GM21381 (cell line): ENCODE measurements at regions not wholly inside any gene's neighbourhood (a gene's known extent, or its start where the extent isn't known, plus 50 kb on each side); places are given as distances from the start of the nearest gene placed in this dataset.

Source experiments
- ATAC-seq: cut with Tn5 transposase; IDR thresholded peaks from one replicate; pipeline ENCODE4 v1.9.1; 2021; ENCODE audit warnings: mild to moderate bottlenecking, moderate library complexity; ENCODE audit not compliant: unreplicated experiment

DNA sequence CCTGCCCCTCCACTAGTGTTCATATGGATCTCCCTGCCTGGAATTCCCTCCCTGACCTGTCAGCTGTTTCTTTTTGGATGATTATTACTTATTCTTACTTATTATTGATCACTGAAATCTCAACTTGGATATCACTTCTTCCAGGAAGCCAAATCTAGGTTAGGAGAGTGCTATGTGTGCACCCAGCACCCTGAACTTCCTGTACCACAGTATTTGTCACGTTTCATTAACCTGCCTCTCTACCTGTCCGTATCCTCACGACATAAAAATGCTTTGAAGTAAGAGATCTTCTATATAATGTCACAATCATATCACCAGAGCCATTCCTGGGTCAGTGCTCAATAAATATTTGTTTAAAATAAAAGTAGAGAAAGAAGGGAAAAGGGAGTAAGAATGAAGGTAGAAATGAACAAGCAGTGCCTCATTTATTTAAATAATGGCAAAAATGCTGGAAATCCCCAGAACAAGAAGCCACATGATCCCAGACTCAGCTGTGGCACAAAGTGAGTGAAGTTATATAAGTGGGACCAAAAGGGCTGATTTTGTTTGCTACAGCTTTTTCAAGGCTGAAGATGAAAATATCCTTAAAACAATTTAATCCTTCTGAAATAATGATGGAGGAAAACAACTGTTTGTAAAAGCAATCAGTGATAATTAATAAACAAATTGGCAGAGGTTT, 88.0 kb upstream of the MANEA start:
- no peak for ATAC-seq

DNA sequence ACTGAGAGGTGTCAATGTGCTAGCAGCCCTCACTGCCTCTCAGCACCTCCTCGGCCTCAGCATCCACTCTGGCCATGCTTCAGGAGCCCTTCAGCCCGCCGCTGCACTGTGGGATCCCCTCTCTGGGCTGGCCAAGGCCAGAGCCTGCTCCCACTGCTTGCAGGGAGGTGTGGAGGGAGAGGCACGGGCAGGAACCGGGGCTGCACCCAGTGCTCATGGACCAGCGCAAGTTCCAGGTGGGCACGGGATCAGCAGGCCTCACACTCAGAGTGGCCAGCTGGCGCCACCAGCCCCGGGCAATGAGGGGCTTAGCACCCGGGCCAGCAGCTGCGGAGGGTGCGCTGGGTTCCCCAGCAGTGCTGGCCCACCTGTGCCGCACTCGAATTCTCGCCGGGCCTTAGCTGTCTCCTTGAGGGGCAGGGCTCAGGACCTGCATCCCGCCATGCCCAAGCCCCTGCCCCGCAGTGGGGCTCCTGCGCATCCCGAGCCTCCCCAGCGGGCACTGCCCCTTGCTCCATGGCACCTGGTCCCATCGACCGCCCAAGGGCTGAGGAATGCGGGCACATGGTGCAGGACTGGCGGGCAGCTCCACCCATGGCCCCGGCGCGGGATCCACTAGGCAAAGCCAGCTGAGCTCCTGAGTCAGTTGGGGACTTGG, 80.4 kb upstream of the MANEA start:
- ATAC-seq: no peak

DNA sequence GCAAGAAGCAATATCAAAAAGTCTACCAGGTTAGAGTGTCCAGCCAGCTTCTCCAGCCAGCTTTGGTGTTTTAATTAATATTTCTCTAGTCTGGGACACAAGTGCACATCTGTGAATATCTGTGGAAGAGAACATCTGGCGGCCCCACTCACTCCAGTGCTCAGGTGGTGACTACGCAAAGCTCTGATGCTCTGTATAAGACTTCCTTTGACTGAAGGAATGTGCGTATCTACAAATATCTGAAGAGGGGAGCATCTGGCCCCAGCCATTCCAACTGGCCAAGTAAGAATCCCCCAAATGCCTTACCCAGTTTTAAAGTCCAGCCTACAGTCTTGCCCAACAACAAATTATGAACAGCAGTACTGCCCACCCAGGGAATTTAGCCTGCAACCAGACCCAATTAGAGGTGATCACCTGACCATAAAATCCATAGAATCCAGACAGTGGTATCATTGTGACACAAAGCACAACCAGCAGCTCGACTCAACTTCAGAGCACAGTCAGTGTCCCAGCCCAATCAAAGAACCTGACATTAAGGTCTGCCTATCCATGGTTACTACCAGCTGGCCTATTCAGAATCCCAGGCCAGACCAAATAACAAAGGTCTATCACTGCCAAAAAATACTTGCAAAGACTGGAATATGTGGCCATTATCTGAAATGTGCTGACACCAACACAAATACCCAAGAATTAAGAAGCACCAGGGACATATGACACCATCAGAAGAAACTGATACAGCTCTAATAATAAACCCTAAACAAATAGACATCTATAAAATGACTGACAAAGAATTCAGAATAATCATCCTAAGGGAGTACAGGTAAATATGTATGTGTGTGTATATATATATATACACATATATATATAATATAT, 76.1 kb upstream of the MANEA start:
- ATAC-seq: no peak

DNA sequence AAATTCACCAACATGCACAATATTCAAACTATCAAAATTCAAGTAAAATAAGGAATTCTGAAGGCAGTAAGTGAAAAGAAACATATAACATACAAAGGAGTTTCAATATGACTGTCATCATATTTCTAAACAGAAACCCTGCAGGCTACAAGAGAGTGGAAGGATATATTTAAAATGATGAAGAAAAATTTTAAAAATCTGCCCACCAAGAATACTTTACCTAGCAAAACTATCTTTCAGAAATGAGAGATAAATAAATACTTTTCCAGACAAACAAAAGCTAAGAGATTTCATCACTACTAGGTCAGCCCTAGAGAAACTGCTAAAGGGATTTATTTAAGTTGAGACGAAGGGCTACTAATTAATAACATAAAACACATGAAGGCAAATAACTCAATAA, 73.8 kb upstream of the MANEA start:
- no peak for ATAC-seq

DNA sequence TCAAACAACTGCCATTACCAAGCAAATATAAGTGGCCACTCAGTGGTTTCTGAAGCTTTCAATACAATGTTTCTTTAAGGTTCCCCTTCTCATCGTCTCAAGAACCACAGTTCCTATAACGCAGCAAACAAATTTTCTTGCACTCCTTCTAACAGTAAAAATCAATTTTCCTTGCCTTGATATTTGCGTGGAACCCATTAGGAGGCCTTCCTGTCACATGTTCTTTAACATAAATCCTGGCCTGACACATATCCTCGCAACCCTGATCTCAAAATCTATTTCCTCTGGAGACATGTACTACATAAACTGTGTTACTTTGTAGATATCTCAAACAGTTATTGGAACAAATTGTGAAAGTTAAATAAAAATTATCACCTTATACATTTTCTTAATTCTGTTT, 65.9 kb upstream of the MANEA start:
- ATAC-seq: no peak

DNA sequence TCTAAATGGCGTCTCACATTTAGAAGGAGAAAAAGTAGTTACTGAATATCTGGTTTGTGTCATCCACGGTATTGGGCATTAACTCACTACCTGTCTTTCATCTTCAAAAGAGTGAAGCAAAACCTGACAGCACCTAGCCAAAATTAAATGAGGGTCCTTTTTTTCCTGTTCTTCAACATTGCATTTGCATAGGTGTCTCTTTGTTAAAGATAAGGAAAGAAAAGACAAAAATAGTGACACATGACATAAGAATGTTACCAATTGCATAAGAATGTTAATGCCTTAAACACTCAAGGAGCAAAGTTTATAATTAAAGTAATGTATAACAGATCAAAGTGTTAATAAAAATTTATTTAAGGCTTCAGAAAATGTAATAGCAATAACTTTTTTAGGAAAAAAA, 61.4 kb upstream of the MANEA start:
- no peak for ATAC-seq

DNA sequence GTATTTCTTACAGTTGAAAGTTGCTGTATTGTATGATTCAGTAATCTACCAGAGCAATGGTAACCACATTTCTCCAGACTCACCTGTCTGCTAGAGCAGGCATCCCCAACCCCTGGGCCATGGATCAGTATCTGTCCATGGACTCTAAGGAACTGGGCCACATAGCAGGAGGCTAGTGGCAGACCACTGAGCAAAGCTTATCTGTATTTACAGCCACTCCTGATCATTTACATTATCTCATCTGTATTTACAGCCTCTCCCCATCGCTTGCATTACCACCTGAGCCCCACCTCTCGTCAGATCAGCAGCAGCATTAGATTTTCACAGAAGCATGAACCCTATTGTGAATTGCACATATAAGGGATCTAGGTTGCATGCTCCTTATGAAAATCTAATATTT, 60.3 kb upstream of the MANEA start:
- ATAC-seq: no peak

DNA sequence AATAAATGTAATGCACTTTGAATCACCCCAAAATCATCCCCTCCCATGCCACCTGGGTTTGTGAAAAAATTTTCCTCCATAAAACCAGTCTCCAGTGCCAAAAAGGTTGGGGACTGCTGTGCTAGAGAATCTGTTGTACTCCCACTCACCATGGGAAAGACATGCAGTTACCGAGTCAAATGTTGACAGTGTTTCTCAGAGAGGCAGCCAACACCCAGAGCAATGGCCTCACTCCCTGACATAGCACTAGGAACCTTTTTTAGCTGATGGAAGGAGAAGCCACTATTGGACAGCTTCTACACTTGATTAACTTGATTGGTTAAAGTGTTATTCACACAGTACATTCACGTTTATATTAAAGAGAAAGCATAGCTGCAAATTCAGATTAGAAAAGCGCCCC, 59.8 kb upstream of the MANEA start:
- ATAC-seq: no peak

DNA sequence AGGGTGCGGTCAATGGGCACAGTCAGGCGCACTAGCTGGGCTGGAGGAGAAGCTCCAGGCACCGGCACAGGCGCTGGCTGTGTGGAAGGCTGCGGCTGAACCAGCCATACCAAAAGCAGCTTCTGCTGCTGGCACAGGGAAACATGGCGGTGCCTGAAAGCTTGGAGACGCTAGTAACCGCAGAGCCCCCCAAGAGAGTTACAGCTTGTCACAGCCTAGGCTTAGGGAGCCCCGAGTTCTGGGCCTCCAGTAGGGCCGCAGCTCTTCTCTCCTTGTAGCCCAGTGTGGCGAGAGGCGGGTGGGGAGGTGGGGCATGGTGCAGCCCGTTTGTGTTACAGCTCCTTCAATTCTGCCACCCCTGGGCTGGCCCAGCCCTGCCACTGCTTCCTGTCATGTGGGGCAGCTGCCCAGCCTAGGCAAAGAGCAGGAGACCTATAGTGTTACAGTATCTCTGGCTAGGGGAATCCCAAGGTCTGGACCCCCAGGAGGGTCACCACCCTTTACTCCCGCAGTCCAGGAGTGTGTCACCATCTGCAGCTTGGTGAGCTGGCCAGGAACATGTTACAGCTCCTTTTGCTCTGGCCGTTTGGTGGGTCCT, 58.6 kb upstream of the MANEA start:
- no peak for ATAC-seq

DNA sequence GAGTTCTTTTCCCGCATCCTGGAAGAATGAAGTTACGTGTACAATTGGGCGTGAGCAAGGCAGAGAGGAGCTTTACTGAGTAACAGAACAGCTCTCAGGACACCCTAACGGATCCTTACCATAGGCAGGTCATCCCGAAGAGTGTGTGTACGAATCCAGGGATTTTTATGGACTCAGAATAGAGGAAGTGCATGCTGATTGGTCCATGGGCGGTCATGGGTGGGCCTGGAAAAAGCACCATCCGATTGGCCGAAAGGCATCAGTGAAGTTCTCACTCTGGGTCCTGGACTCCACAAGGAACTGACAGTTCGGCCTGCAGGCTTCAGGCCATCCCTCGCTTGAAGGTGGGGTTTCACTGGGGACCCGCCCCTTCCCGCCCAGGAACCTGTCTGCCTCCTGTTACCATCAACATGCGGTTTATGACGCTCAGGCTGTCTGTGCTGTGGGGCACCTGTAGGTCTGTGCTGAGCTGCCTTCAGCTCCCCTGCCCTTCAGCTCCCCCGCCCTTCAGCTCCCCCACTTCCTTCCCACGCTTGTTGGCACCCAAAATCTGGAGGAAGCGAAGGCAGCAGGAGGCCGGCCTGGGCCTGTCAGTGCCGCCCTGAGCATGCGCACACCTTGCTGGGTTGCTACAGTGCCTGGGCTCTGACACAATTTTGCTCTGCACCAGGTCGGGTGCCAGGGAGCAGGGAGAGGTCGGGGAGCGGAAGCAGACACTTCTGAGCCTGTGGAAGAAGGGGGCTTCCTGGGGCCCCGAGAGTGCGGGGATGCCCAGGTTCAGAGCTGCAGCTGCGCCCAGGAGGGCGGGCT, 57.9 kb upstream of the MANEA start:
- no peak for ATAC-seq

DNA sequence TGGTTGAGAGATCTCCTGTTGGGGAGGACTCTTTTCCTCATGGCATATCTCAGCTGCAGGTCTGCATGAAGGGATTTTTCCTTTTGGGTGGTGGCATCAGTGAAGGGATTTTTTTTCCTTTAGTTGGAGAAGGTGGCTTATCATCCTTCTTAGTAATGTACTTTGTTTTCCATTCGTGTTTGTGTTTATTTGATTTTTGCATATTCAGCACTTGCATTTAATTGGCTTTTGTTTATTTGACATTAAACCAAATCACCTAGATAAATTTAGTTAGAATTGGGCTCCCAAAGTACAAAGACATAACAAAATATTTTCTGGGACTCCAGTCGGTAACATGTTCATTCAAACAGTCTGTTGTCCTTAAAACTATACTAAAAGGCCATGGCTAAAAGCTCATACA, 56.2 kb upstream of the MANEA start:
- ATAC-seq: no peak
